Breast epithelium (tissue), 4 donors: ENCODE measurements at regions not wholly inside any gene's neighbourhood (a gene's known extent, or its start where the extent isn't known, plus 50 kb on each side); places are given as distances from the start of the nearest gene placed in this dataset.

ENCODE experiments used
- DNase-seq, 2 donors: peaks; one replicate each; pipeline ENCODE4 v3.0.0-alpha.2; 2019; ENCODE audit warnings: low spot score in 2 of 2
- H3K27ac ChIP-seq, 2 donors: fragments of 200-600 bp; sonication (generic) in 1 of 2; one replicate each; pipeline ENCODE4 v1.5.1; 2016 to 2019; ENCODE audit warnings: mild to moderate bottlenecking in 1 of 2
- H3K27me3 ChIP-seq, 2 donors: fragments of 200-600 bp; sonication (generic) in 1 of 2; one replicate each; pipeline versions ENCODE4 v1.5.1 to v1.6.0; 2017 to 2019; ENCODE audit warnings: control low read depth in 1 of 2, mild to moderate bottlenecking in 1 of 2
- H3K36me3 ChIP-seq: fragments of 200-600 bp; one replicate; pipeline ENCODE4 v1.5.1; 2019
- H3K4me1 ChIP-seq, 2 donors: fragments of 200-600 bp; sonication (generic); one replicate each; pipeline ENCODE4 v1.5.1; 2016 to 2019; ENCODE audit warnings: control low read depth in 1 of 2
- H3K4me3 ChIP-seq, 3 donors: fragments of 200-600 bp; sonication (generic); 1 replicate in 2 of 3; 2 replicates in 1 of 3; pipeline ENCODE4 v1.5.1; 2016 to 2019; ENCODE audit warnings: mild to moderate bottlenecking in 3 of 3, moderate library complexity in 2 of 3
- H3K9me3 ChIP-seq, 2 donors: fragments of 200-600 bp; sonication (generic) in 1 of 2; one replicate each; pipeline ENCODE4 v1.5.1; 2016 to 2019; ENCODE audit warnings: control low read depth in 1 of 2
- CTCF ChIP-seq, 3 donors: fragments of 450-650 bp; IDR thresholded peaks; one replicate each; pipeline ENCODE4 v1.5.1; 2016 to 2017; ENCODE audit warnings: antibody characterized with exemption in 3 of 3, mild to moderate bottlenecking in 3 of 3, moderate library complexity in 3 of 3
- POLR2A ChIP-seq: fragments of 450-650 bp; IDR thresholded peaks from one replicate; pipeline ENCODE4 v1.6.1; 2016; ENCODE audit warnings: antibody characterized with exemption, mild to moderate bottlenecking, moderate library complexity
- POLR2AphosphoS5 ChIP-seq, 3 donors: sonication (generic); formaldehyde crosslinking; IDR thresholded peaks; one replicate each; pipeline ENCODE4 v1.6.1; 2017; ENCODE audit warnings: antibody characterized with exemption in 3 of 3
- intact Hi-C: fragments of 100-400 bp; cut with DNase I; formaldehyde crosslinking; loops from one replicate; pipeline ENCODE4 v1.15.1; 2023; ENCODE audit warnings: low total_unique reads

- no peak for DNase-seq
- Histone ChIP-seq H3K36me3 (no peaks in the 10 kb centered on the region), H3K27ac (no peak overlapping the region), H3K9me3 (no peaks in the 10 kb centered on the region), H3K4me1 (no peaks in the 10 kb centered on the region), H3K27me3 (no peaks in the 10 kb centered on the region), H3K4me3 (no peak overlapping the region)
- no peak for TF ChIP-seq POLR2AphosphoS5 (IDR thresholded peaks at IDR 0.05)
- no peak for TF ChIP-seq POLR2A
- TF ChIP-seq CTCF (IDR thresholded peaks at IDR 0.05): no peak
- intact Hi-C loops: no loop called here
Measured at GRCh38 chr3:176776622-176777175, 420.6 kb downstream of the TBL1XR1 start.

- no peaks in the 10 kb centered on the region for H3K36me3 ChIP-seq
- no peaks in the 10 kb centered on the region for H3K27me3 ChIP-seq
- no peak for DNase-seq
- peaks cover 1 to 8% of the 10 kb centered on the region in 2 donors for H3K9me3 ChIP-seq
- H3K27ac ChIP-seq: no peak overlapping the region
- no peak overlapping the region for H3K4me3 ChIP-seq
- TF ChIP-seq POLR2A (no peak), POLR2AphosphoS5 (IDR thresholded peaks at IDR 0.05) (no peak), CTCF (IDR thresholded peaks at IDR 0.05) (no peak)
- H3K4me1 ChIP-seq: no peaks in the 10 kb centered on the region
- intact Hi-C loops: no loop called here
Measured at GRCh38 chr3:176769547-176770190, 427.6 kb downstream of the TBL1XR1 start.

- H3K9me3 ChIP-seq: peaks cover 8 to 11% of the 10 kb centered on the region in 2 donors
- TF ChIP-seq POLR2A (no peak), CTCF (IDR thresholded peaks at IDR 0.05) (no peak), POLR2AphosphoS5 (IDR thresholded peaks at IDR 0.05) (no peak)
- H3K27me3 ChIP-seq: no peaks in the 10 kb centered on the region
- intact Hi-C loops: no loop called here
- no peaks in the 10 kb centered on the region for H3K4me1 ChIP-seq
- H3K4me3 ChIP-seq: no peak overlapping the region
- H3K36me3 ChIP-seq: no peaks in the 10 kb centered on the region
- DNase-seq: peak in 1 of 2 donors; percentile 22
- peak overlapping the region in 1 of 2 donors; percentile 8 for H3K27ac ChIP-seq
Measured at GRCh38 chr3:176767385-176767784, 429.9 kb downstream of the TBL1XR1 start.

GRCh38 chr3:176766862-176767261 lies 430.4 kb downstream of the TBL1XR1 start:
- no peak overlapping the region for H3K4me3 ChIP-seq
- H3K36me3 ChIP-seq: no peaks in the 10 kb centered on the region
- TF ChIP-seq CTCF (IDR thresholded peaks at IDR 0.05) (no peak), POLR2A (no peak), POLR2AphosphoS5 (IDR thresholded peaks at IDR 0.05) (no peak)
- H3K4me1 ChIP-seq: no peaks in the 10 kb centered on the region
- peaks cover 8 to 11% of the 10 kb centered on the region in 2 donors for H3K9me3 ChIP-seq
- intact Hi-C loops: no loop called here
- no peak for DNase-seq
- peak overlapping the region in 1 of 2 donors; percentile 8 for H3K27ac ChIP-seq
- no peaks in the 10 kb centered on the region for H3K27me3 ChIP-seq

GRCh38 chr3:176765382-176765900 lies 431.8 kb downstream of the TBL1XR1 start:
- TF ChIP-seq CTCF (IDR thresholded peaks at IDR 0.05): no peak
- no peak for TF ChIP-seq POLR2AphosphoS5 (IDR thresholded peaks at IDR 0.05)
- no peak for TF ChIP-seq POLR2A
- intact Hi-C loops: no loop called here

More at GRCh38 chr3:176765382-176765900, 431.8 kb downstream of the TBL1XR1 start:
- H3K4me3 ChIP-seq: no peak overlapping the region
- no peaks in the 10 kb centered on the region for H3K27me3 ChIP-seq
- no peak overlapping the region for H3K27ac ChIP-seq
- H3K4me1 ChIP-seq: no peaks in the 10 kb centered on the region
- H3K36me3 ChIP-seq: no peaks in the 10 kb centered on the region
- DNase-seq: no peak
- peaks cover 4 to 11% of the 10 kb centered on the region in 2 donors for H3K9me3 ChIP-seq
